ENCODE measurements at regions not wholly inside any gene's neighbourhood (a gene's known extent, or its start where the extent isn't known, plus 50 kb on each side); places are given as distances from the start of the nearest gene placed in this dataset.

GRCh38 chr17:71434716-71435115 is 686.1 kb upstream of the SOX9 start:
- TF ChIP-seq, protein P1, sequence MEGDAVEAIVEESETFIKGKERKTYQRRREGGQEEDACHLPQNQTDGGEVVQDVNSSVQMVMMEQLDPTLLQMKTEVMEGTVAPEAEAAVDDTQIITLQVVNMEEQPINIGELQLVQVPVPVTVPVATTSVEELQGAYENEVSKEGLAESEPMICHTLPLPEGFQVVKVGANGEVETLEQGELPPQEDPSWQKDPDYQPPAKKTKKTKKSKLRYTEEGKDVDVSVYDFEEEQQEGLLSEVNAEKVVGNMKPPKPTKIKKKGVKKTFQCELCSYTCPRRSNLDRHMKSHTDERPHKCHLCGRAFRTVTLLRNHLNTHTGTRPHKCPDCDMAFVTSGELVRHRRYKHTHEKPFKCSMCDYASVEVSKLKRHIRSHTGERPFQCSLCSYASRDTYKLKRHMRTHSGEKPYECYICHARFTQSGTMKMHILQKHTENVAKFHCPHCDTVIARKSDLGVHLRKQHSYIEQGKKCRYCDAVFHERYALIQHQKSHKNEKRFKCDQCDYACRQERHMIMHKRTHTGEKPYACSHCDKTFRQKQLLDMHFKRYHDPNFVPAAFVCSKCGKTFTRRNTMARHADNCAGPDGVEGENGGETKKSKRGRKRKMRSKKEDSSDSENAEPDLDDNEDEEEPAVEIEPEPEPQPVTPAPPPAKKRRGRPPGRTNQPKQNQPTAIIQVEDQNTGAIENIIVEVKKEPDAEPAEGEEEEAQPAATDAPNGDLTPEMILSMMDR (conservative IDR thresholded peaks at IDR 0.05; ENCODE audit: low read depth in 2 of 2) = no peak
- no peak for TF ChIP-seq POLR2AphosphoS5 (IDR thresholded peaks at IDR 0.05; ENCODE audit: low read depth)
- no peak for TF ChIP-seq CREB1 (CRISPR knock-in tag; IDR thresholded peaks at IDR 0.05; ENCODE audit: low read depth)
- no peak for TF ChIP-seq EZH2 (IDR thresholded peaks at IDR 0.05; ENCODE audit: low read depth, unreplicated experiment)
- no peak for TF ChIP-seq ZNF114 (CRISPR knock-in tag; IDR thresholded peaks at IDR 0.05)
- TF ChIP-seq, protein P2, sequence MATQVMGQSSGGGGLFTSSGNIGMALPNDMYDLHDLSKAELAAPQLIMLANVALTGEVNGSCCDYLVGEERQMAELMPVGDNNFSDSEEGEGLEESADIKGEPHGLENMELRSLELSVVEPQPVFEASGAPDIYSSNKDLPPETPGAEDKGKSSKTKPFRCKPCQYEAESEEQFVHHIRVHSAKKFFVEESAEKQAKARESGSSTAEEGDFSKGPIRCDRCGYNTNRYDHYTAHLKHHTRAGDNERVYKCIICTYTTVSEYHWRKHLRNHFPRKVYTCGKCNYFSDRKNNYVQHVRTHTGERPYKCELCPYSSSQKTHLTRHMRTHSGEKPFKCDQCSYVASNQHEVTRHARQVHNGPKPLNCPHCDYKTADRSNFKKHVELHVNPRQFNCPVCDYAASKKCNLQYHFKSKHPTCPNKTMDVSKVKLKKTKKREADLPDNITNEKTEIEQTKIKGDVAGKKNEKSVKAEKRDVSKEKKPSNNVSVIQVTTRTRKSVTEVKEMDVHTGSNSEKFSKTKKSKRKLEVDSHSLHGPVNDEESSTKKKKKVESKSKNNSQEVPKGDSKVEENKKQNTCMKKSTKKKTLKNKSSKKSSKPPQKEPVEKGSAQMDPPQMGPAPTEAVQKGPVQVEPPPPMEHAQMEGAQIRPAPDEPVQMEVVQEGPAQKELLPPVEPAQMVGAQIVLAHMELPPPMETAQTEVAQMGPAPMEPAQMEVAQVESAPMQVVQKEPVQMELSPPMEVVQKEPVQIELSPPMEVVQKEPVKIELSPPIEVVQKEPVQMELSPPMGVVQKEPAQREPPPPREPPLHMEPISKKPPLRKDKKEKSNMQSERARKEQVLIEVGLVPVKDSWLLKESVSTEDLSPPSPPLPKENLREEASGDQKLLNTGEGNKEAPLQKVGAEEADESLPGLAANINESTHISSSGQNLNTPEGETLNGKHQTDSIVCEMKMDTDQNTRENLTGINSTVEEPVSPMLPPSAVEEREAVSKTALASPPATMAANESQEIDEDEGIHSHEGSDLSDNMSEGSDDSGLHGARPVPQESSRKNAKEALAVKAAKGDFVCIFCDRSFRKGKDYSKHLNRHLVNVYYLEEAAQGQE (IDR thresholded peaks at IDR 0.05; ENCODE audit: unreplicated experiment) = no peak
- no peak for TF ChIP-seq JUNB (IDR thresholded peaks at IDR 0.05; ENCODE audit: unreplicated experiment)

Measured in GM23338 (cell line).